ENCODE measurements at regions not wholly inside any gene's neighbourhood (a gene's known extent, or its start where the extent isn't known, plus 50 kb on each side); places are given as distances from the start of the nearest gene placed in this dataset.
"Not testable (repeated sequence)": the region's sequence is repeated elsewhere in the genome, so short reads cannot be mapped to it uniquely, and the experiment has no call there.

- no peak for TF ChIP-seq POLR2A (IDR thresholded peaks at IDR 0.05)
- TF ChIP-seq CTCF (IDR thresholded peaks at IDR 0.05): no peak
- 39 to 65% methylated on average over 1 of the region's 1 CpG for WGBS, 2 donors
- DNase-seq (ENCODE audit: low spot score in 2 of 2): no peak
- intact Hi-C loops (cut with DNase I; ENCODE audit: low total_unique reads): no loop called here
- H3K4me3 ChIP-seq (ENCODE audit: low read depth, poor library complexity, severe bottlenecking): no peak overlapping the region
Observed at GRCh38 chrX:101785142-101785541, 125.5 kb upstream of the ARMCX2 start.

GRCh38 chrX:101780421-101780820 lies 120.8 kb upstream of the ARMCX2 start:
- H3K4me3 ChIP-seq (ENCODE audit: low read depth, poor library complexity, severe bottlenecking); intact Hi-C loops (cut with DNase I; ENCODE audit: low total_unique reads); DNase-seq (ENCODE audit: low spot score in 2 of 2): not testable (repeated sequence)
- 81 to 82% methylated on average over 15 to 19 of the region's 19 CpGs for WGBS, 2 donors

GRCh38 chrX:101774340-101774739 lies 114.7 kb upstream of the ARMCX2 start:
- intact Hi-C loops (cut with DNase I; ENCODE audit: low total_unique reads): no loop called here
- TF ChIP-seq CTCF (IDR thresholded peaks at IDR 0.05) (no peak), POLR2A (IDR thresholded peaks at IDR 0.05) (no peak)
- H3K4me3 ChIP-seq (ENCODE audit: low read depth, poor library complexity, severe bottlenecking): no peak overlapping the region
- no peak for DNase-seq (ENCODE audit: low spot score in 2 of 2)
- 100% methylated on average over 1 of the region's 1 CpG; no CpG with 5 or more reads in 1 of the 2 donors for WGBS, 2 donors

GRCh38 chrX:101764538-101764937 lies 104.9 kb upstream of the ARMCX2 start:
- WGBS, 2 donors: 63 to 73% methylated on average over 4 of the region's 4 CpGs
- TF ChIP-seq CTCF (IDR thresholded peaks at IDR 0.05) (no peak), POLR2A (IDR thresholded peaks at IDR 0.05) (no peak)
- intact Hi-C loops (cut with DNase I; ENCODE audit: low total_unique reads): no loop called here

GRCh38 chrX:101759000-101759399 lies 99.3 kb upstream of the ARMCX2 start:
- H3K4me3 ChIP-seq (ENCODE audit: low read depth, poor library complexity, severe bottlenecking): no peak overlapping the region
- intact Hi-C loops (cut with DNase I; ENCODE audit: low total_unique reads): no loop called here
- no peak for DNase-seq (ENCODE audit: low spot score in 2 of 2)
- no peak for TF ChIP-seq CTCF (IDR thresholded peaks at IDR 0.05)
- no peak for TF ChIP-seq POLR2A (IDR thresholded peaks at IDR 0.05)
- WGBS, 2 donors: 0 to 6% methylated on average over 1 of the region's 1 CpG

More at GRCh38 chrX:101764538-101764937, 104.9 kb upstream of the ARMCX2 start:
- DNase-seq (ENCODE audit: low spot score in 2 of 2): no peak
- H3K4me3 ChIP-seq (ENCODE audit: low read depth, poor library complexity, severe bottlenecking): no peak overlapping the region

- intact Hi-C loops (cut with DNase I; ENCODE audit: low total_unique reads): no loop called here
- no peak for DNase-seq (ENCODE audit: low spot score in 2 of 2)
- H3K4me3 ChIP-seq (ENCODE audit: low read depth, poor library complexity, severe bottlenecking): no peak overlapping the region
- 53 to 84% methylated on average over 4 of the region's 4 CpGs for WGBS, 2 donors
- TF ChIP-seq CTCF (IDR thresholded peaks at IDR 0.05) (no peak), POLR2A (IDR thresholded peaks at IDR 0.05) (no peak)
Observed at GRCh38 chrX:101750744-101751143, 91.1 kb upstream of the ARMCX2 start.

Data from lower leg skin (tissue), 4 donors.